Suprapubic skin (tissue), 4 donors: ENCODE measurements at regions not wholly inside any gene's neighbourhood (a gene's known extent, or its start where the extent isn't known, plus 50 kb on each side); places are given as distances from the start of the nearest gene placed in this dataset.

ENCODE experiments used
- DNase-seq, 2 donors: peaks; one replicate each; pipeline ENCODE4 v3.0.0-alpha.2; 2019; ENCODE audit warnings: low spot score in 2 of 2
- H3K27ac ChIP-seq: fragments of 200-600 bp; sonication (generic); one replicate; pipeline ENCODE4 v1.5.1; 2019
- H3K27me3 ChIP-seq: fragments of 200-600 bp; sonication (generic); one replicate; pipeline ENCODE4 v1.5.1; 2019
- H3K36me3 ChIP-seq: fragments of 200-600 bp; sonication (generic); one replicate; pipeline ENCODE4 v1.5.1; 2019
- H3K4me1 ChIP-seq: fragments of 200-600 bp; sonication (generic); one replicate; pipeline ENCODE4 v1.5.1; 2019
- H3K4me3 ChIP-seq: fragments of 200-600 bp; sonication (generic); one replicate; pipeline ENCODE4 v1.5.1; 2019; ENCODE audit warnings: mild to moderate bottlenecking
- H3K9me3 ChIP-seq: fragments of 200-600 bp; sonication (generic); one replicate; pipeline ENCODE4 v1.5.1; 2019
- EP300 ChIP-seq: sonication (generic); formaldehyde crosslinking; IDR thresholded peaks from one replicate; pipeline ENCODE4 v1.6.1; 2017; ENCODE audit warnings: antibody characterized with exemption
- POLR2A ChIP-seq, 2 donors: fragments of 450-650 bp; IDR thresholded peaks; one replicate each; pipeline ENCODE4 v1.6.1; 2017; ENCODE audit warnings: antibody characterized with exemption in 2 of 2, mild to moderate bottlenecking in 2 of 2, moderate library complexity in 2 of 2
- POLR2AphosphoS5 ChIP-seq, 3 donors: sonication (generic); formaldehyde crosslinking; IDR thresholded peaks; one replicate each; pipeline ENCODE4 v1.6.1; 2017; ENCODE audit warnings: antibody characterized with exemption in 3 of 3
- WGBS: methylation state at CpG from one replicate; pipeline ENCODE4 v1.1.5; 2018; 5-methylcytosine and 5-hydroxymethylcytosine counted together
- TF ChIP-seq, protein P1 (sequence below), 2 donors: fragments of 200-600 bp in 1 of 2; fragments of 450-650 bp in 1 of 2; sonication (generic) in 1 of 2; IDR thresholded peaks; one replicate each; pipeline ENCODE4 v1.5.1; 2016 to 2019; ENCODE audit warnings: antibody characterized with exemption in 2 of 2, mild to moderate bottlenecking in 1 of 2, moderate library complexity in 1 of 2

DNA sequence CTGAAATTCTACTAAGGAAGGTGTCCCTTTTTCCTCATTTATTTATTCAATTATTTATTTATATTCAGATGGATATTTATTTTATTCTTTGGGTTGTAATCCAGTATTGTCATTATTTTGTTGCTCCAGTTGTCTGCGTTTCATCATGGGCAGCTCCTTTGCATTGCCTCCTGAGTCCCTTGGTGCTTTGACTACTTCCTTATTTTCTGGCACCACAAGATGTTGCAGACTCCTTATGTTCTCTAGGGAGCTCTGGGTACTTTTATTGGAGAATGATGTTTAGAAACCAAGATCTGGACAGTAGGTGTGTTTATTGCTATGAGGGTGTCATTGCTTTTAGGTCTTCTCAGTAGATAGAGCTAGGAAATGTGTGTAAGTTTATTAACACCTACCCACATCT, 59.9 kb upstream of the ERRFI1 start:
- H3K9me3 ChIP-seq: no peaks in the 10 kb centered on the region
- WGBS: 97% methylated on average over 1 of the region's 1 CpG
- H3K27ac ChIP-seq: no peak overlapping the region
- H3K27me3 ChIP-seq: no peaks in the 10 kb centered on the region
- no peak for DNase-seq
- H3K36me3 ChIP-seq: no peaks in the 10 kb centered on the region
- no peak overlapping the region for H3K4me3 ChIP-seq
- H3K4me1 ChIP-seq: peaks cover 11% of the 10 kb centered on the region
- no peak for TF ChIP-seq POLR2A (IDR thresholded peaks at IDR 0.05)

DNA sequence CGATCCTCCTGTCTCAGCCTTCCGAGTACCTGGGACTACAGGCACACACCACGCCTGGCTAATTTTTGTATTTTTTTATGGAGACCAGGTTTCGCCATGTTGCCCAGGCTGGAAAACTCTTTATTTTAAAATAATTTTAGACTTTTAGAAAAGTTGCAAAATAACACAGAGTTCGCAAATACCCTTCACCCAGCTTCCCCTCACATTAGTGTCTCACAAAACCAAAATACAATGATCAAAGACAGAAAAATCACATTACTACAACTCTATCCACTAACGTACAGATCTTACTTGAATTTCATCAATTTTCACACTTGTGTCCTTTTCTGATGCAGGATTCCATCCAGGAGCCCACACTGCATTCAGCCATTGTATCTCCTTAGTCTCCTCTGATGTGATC, 58.8 kb upstream of the ERRFI1 start:
- Histone ChIP-seq H3K27ac (no peak overlapping the region), H3K4me3 (no peak overlapping the region), H3K4me1 (peaks cover 7% of the 10 kb centered on the region), H3K36me3 (no peaks in the 10 kb centered on the region), H3K9me3 (no peaks in the 10 kb centered on the region), H3K27me3 (no peaks in the 10 kb centered on the region)
- no peak for DNase-seq
- WGBS: 94% methylated on average over 6 of the region's 6 CpGs
- TF ChIP-seq POLR2AphosphoS5 (IDR thresholded peaks at IDR 0.05) (no peak), EP300 (no peak), POLR2A (IDR thresholded peaks at IDR 0.05) (no peak)
- TF ChIP-seq, protein P1, sequence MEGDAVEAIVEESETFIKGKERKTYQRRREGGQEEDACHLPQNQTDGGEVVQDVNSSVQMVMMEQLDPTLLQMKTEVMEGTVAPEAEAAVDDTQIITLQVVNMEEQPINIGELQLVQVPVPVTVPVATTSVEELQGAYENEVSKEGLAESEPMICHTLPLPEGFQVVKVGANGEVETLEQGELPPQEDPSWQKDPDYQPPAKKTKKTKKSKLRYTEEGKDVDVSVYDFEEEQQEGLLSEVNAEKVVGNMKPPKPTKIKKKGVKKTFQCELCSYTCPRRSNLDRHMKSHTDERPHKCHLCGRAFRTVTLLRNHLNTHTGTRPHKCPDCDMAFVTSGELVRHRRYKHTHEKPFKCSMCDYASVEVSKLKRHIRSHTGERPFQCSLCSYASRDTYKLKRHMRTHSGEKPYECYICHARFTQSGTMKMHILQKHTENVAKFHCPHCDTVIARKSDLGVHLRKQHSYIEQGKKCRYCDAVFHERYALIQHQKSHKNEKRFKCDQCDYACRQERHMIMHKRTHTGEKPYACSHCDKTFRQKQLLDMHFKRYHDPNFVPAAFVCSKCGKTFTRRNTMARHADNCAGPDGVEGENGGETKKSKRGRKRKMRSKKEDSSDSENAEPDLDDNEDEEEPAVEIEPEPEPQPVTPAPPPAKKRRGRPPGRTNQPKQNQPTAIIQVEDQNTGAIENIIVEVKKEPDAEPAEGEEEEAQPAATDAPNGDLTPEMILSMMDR (IDR thresholded peaks at IDR 0.05): no peak

DNA sequence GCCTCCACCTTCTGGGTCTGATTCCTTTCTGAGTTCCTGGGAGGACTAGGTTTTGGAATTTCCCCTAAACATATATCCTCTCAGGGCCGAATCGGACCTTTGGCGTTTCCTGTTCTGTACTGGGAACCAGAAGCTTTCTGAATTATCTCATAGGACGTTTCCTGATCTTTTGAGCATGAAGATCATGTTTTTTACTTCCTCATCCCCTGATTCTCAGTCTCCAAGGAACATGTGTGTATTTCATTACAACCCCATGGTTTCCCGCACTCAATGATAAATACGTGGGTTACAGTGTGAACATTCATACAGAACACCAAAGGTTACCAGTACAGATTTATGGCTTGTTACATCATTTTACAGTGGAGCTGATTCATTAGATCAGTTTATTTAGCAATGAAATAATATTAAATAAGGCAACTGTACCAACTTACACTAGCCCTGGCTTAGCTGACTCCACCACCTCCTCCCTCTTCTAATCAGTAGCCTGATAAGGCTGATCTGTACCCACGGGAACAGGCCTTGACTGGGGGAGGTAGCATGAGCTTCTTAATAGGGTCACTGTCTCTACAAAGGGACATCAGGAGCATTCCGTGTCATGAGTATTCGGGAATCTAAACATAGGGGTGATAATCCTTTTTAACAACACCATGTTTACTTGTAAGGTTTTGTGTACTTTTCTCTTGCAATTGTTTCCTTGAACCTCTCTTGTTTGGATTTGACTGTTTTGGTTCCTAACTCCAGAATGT, 57.8 kb upstream of the ERRFI1 start:
- Histone ChIP-seq H3K27ac (no peak overlapping the region), H3K27me3 (no peaks in the 10 kb centered on the region), H3K9me3 (no peaks in the 10 kb centered on the region), H3K36me3 (no peaks in the 10 kb centered on the region), H3K4me3 (no peak overlapping the region), H3K4me1 (peaks cover 7% of the 10 kb centered on the region)
- TF ChIP-seq, protein P1 (IDR thresholded peaks at IDR 0.05): no peak
- TF ChIP-seq POLR2A (IDR thresholded peaks at IDR 0.05) (no peak), POLR2AphosphoS5 (IDR thresholded peaks at IDR 0.05) (no peak), EP300 (no peak)
- no peak for DNase-seq
- 69% methylated on average over 9 of the region's 9 CpGs for WGBS

DNA sequence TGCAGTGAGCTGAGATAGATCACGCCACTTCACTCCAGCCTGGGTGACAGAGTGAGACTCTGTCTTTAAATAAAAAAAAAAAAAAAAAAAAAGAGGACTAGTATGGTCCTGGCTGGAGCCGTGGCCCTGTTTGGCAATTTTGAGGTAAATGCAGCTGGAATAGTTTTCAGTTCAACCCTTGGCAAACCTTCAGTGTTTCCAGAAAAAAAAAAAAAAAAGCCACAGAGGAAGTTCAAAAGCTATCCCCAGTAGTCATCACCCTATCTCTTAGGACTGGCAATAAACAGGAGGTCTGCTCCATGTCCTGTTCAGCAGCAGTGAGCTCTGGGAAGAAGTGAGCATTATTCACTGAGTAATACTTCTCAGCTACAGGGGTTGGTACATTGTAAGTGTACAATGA, 56.8 kb upstream of the ERRFI1 start:
- Histone ChIP-seq H3K9me3 (no peaks in the 10 kb centered on the region), H3K27me3 (no peaks in the 10 kb centered on the region), H3K4me3 (no peak overlapping the region), H3K4me1 (peaks cover 16% of the 10 kb centered on the region), H3K27ac (no peak overlapping the region), H3K36me3 (no peaks in the 10 kb centered on the region)
- TF ChIP-seq, protein P1 (IDR thresholded peaks at IDR 0.05): no peak
- TF ChIP-seq POLR2AphosphoS5 (IDR thresholded peaks at IDR 0.05) (no peak), POLR2A (IDR thresholded peaks at IDR 0.05) (no peak), EP300 (no peak)
- DNase-seq: no peak
- 62% methylated on average over 2 of the region's 2 CpGs for WGBS

DNA sequence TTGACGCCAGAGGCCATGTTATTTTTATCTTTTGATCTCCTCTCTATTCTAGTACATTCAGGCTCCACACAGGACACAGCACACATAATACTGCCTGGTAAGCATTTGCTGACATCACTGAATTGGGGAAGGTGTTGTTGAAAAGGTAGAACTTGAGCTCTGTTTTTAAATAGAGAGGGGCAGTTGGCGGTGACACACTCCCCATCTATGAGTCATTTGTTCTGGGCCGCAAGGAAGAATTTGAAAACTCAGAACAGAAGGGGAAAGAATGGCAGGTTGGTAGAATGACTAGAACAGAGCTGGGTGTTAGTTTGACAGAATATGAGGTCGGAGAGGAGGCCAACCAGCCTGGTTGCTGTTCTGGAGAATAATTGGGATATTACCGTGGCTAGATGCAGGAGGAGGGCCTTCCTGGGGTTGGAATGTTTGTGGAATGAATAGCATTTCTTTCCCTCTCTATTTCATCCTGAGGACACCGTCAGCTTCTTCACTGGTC, 52.1 kb upstream of the ERRFI1 start:
- Histone ChIP-seq H3K4me3 (no peak overlapping the region), H3K9me3 (no peaks in the 10 kb centered on the region), H3K27me3 (no peaks in the 10 kb centered on the region), H3K4me1 (peaks cover 36% of the 10 kb centered on the region), H3K36me3 (no peaks in the 10 kb centered on the region), H3K27ac (peak overlapping the region; percentile 48)
- 44% methylated on average over 6 of the region's 6 CpGs for WGBS
- TF ChIP-seq POLR2A (IDR thresholded peaks at IDR 0.05) (no peak), EP300 (peak; percentile 69)
- TF ChIP-seq, protein P1 (IDR thresholded peaks at IDR 0.05): no peak
- DNase-seq: no peak
